ENCODE measurements at regions not wholly inside any gene's neighbourhood (a gene's known extent, or its start where the extent isn't known, plus 50 kb on each side); places are given as distances from the start of the nearest gene placed in this dataset.

DNA sequence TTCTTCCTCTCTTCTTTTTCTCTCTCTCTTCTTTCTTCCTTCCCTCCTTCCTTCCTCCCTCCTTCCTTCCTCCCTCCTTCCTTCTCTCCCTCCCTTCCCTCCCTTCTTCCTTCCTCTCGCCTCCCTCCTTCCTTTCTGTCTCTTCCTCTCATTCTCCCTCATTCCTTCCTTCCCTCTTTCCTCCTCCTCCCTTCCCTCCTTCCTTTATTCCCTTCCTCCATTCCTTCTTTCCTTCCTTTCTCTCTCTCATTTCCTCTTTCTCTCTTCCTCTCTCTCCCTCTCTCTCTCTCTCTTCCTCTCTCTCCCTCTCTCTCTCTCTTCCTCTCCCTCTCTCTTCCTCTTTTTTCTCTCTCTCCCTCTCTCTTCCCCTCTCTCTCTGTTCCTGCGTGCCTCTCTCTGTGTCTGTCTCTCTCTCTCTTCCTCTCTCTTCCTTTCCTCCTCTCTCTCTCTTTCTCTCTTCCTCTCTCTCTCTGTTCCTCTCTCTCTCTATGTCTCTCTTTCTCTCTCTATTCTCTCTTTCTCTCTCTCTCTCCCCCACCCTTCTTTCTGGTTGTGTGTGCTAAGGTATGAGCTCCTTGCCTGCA lies 80.1 kb upstream of the PFKP start:
- Histone ChIP-seq H3K4me2 (no peak overlapping the region), H2AFZ (no peak overlapping the region), H3K27ac (peak overlapping the region; percentile 94), H4K20me1 (ENCODE audit: insufficient read depth, poor library complexity, severe bottlenecking) (no peaks in the 10 kb centered on the region), H3K27me3 (peaks cover 4% of the 10 kb centered on the region), H3K4me3 (no peak overlapping the region), H3K4me1 (ENCODE audit: insufficient read depth) (peaks cover 12% of the 10 kb centered on the region), H3K9me3 (ENCODE audit: low read depth) (no peaks in the 10 kb centered on the region), H3K9me2 (replicated peaks; ENCODE audit: insufficient read depth) (no peaks in the 10 kb centered on the region), H3K79me2 (no peaks in the 10 kb centered on the region), H3K36me3 (replicated peaks; ENCODE audit: insufficient read depth, low read depth) (no peaks in the 10 kb centered on the region)
- TF ChIP-seq EZH2 (IDR thresholded peaks at IDR 0.05; ENCODE audit: borderline replicate concordance) (no peak), EZH2phosphoT487 (IDR thresholded peaks at IDR 0.05; ENCODE audit: low read depth, severe bottlenecking, unreplicated experiment) (no peak)
- TF ChIP-seq, protein P1, sequence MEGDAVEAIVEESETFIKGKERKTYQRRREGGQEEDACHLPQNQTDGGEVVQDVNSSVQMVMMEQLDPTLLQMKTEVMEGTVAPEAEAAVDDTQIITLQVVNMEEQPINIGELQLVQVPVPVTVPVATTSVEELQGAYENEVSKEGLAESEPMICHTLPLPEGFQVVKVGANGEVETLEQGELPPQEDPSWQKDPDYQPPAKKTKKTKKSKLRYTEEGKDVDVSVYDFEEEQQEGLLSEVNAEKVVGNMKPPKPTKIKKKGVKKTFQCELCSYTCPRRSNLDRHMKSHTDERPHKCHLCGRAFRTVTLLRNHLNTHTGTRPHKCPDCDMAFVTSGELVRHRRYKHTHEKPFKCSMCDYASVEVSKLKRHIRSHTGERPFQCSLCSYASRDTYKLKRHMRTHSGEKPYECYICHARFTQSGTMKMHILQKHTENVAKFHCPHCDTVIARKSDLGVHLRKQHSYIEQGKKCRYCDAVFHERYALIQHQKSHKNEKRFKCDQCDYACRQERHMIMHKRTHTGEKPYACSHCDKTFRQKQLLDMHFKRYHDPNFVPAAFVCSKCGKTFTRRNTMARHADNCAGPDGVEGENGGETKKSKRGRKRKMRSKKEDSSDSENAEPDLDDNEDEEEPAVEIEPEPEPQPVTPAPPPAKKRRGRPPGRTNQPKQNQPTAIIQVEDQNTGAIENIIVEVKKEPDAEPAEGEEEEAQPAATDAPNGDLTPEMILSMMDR (IDR thresholded peaks at IDR 0.05; ENCODE audit: poor library complexity): no peak
- WGBS (ENCODE audit: low lambda C conversion rate, missing lambda C conversion rate): 75% methylated on average over 1 of the region's 2 CpGs
- no peak for DNase-seq (ENCODE audit: low spot score)

DNA sequence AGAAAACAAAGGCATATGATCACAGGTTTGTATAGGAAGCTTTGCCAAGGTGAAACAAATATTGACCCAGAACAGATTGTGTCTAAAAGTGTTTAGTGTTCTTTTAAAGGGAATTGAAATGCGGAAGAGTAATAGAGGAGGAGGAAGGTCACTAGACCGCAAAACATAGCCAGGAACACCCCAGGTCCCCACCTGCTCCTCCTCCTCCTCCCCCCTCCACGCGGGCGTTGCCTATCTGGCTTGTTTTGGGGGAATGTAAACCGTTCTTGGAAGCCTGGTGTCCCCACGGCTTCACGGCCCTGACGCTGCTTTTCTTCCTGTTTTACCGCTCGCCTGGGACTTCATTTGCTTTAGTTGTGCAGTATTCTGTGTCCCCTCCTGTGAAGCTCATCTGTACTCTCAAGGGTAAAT lies 81.0 kb upstream of the PFKP start:
- no peak overlapping the region for H3K4me3 ChIP-seq
- WGBS (ENCODE audit: low lambda C conversion rate, missing lambda C conversion rate): 52% methylated on average over 11 of the region's 11 CpGs
- H2AFZ ChIP-seq: peak overlapping the region; percentile 19
- H3K9me3 ChIP-seq (ENCODE audit: low read depth): no peaks in the 10 kb centered on the region
- TF ChIP-seq, protein P1 (IDR thresholded peaks at IDR 0.05; ENCODE audit: poor library complexity): no peak
- no peak for TF ChIP-seq EZH2phosphoT487 (IDR thresholded peaks at IDR 0.05; ENCODE audit: low read depth, severe bottlenecking, unreplicated experiment)
- TF ChIP-seq EZH2 (IDR thresholded peaks at IDR 0.05; ENCODE audit: borderline replicate concordance): no peak
- H3K9me2 ChIP-seq (replicated peaks; ENCODE audit: insufficient read depth): no peaks in the 10 kb centered on the region
- H3K4me2 ChIP-seq: peak overlapping the region; percentile 54
- no peak for DNase-seq (ENCODE audit: low spot score)
- H4K20me1 ChIP-seq (ENCODE audit: insufficient read depth, poor library complexity, severe bottlenecking): no peaks in the 10 kb centered on the region
- peaks cover 12% of the 10 kb centered on the region for H3K4me1 ChIP-seq (ENCODE audit: insufficient read depth)
- H3K79me2 ChIP-seq: no peaks in the 10 kb centered on the region
- H3K27ac ChIP-seq: peak overlapping the region; percentile 94
- no peaks in the 10 kb centered on the region for H3K36me3 ChIP-seq (replicated peaks; ENCODE audit: insufficient read depth, low read depth)
- H3K27me3 ChIP-seq: peaks cover 4% of the 10 kb centered on the region

DNA sequence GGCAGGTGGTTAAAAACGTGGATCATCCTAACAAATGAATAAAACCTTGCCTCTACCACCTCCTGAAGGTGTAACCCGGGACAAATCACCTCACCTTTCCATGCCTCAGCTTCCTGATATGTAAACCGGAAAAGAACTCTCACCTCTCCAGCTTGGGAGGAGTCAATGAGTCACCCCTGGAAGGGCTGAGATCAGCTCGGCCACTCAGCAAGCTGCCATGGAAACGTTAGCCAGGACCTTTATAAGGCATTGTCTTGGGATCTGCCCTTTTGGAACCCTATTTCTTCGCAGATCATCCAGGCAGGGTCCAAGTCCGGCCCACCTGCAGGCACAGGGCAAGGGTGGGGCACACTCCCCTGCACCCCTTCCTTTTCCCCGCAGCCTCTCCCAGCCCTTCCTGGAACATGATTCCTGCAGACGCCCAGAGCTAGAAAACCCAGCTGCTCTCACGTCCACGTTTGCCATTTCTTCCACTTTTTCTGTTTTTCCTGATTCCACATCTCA lies 81.6 kb upstream of the PFKP start:
- Histone ChIP-seq H3K27ac (peak overlapping the region; percentile 94), H2AFZ (peak overlapping the region; percentile 19), H3K9me3 (ENCODE audit: low read depth) (no peaks in the 10 kb centered on the region), H4K20me1 (ENCODE audit: insufficient read depth, poor library complexity, severe bottlenecking) (no peaks in the 10 kb centered on the region), H3K4me3 (no peak overlapping the region), H3K36me3 (replicated peaks; ENCODE audit: insufficient read depth, low read depth) (no peaks in the 10 kb centered on the region), H3K9me2 (replicated peaks; ENCODE audit: insufficient read depth) (no peaks in the 10 kb centered on the region), H3K27me3 (peaks cover 4% of the 10 kb centered on the region), H3K79me2 (no peaks in the 10 kb centered on the region), H3K4me1 (ENCODE audit: insufficient read depth) (peaks cover 12% of the 10 kb centered on the region), H3K4me2 (peak overlapping the region; percentile 63)
- peak; percentile 87 for DNase-seq (ENCODE audit: low spot score)
- TF ChIP-seq EZH2 (IDR thresholded peaks at IDR 0.05; ENCODE audit: borderline replicate concordance) (no peak), EZH2phosphoT487 (IDR thresholded peaks at IDR 0.05; ENCODE audit: low read depth, severe bottlenecking, unreplicated experiment) (no peak)
- TF ChIP-seq, protein P1 (IDR thresholded peaks at IDR 0.05; ENCODE audit: poor library complexity): no peak
- WGBS (ENCODE audit: low lambda C conversion rate, missing lambda C conversion rate): 41% methylated on average over 11 of the region's 11 CpGs
